ENCODE measurements at regions not wholly inside any gene's neighbourhood (a gene's known extent, or its start where the extent isn't known, plus 50 kb on each side); places are given as distances from the start of the nearest gene placed in this dataset.

DNA sequence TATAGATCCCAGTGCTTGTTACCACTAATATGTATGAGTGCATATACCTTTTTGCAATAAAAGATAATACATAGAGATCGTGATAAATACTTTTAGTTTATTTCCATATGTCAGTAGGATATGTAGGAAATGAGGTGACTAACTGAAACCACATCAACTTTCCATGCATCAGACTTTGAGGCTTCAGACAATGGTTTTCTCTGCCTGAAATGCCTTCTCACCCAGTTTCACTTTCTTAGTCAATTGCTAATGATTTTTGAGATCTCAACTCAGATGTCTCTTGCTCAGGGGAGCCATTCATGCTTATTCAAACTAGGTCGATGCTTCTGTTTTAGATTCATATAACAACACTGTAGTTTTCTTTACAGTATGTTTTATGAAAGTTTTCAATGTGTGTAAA is 626.6 kb upstream of the ADGRB3 start:
- H3K4me3 ChIP-seq (ENCODE audit: low read depth, low read length): no peak overlapping the region
- DNase-seq (ENCODE audit: low read depth): no peak
- TF ChIP-seq, protein P1, sequence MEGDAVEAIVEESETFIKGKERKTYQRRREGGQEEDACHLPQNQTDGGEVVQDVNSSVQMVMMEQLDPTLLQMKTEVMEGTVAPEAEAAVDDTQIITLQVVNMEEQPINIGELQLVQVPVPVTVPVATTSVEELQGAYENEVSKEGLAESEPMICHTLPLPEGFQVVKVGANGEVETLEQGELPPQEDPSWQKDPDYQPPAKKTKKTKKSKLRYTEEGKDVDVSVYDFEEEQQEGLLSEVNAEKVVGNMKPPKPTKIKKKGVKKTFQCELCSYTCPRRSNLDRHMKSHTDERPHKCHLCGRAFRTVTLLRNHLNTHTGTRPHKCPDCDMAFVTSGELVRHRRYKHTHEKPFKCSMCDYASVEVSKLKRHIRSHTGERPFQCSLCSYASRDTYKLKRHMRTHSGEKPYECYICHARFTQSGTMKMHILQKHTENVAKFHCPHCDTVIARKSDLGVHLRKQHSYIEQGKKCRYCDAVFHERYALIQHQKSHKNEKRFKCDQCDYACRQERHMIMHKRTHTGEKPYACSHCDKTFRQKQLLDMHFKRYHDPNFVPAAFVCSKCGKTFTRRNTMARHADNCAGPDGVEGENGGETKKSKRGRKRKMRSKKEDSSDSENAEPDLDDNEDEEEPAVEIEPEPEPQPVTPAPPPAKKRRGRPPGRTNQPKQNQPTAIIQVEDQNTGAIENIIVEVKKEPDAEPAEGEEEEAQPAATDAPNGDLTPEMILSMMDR (IDR thresholded peaks at IDR 0.05; ENCODE audit: insufficient read depth, low read depth, low read length): no peak

DNA sequence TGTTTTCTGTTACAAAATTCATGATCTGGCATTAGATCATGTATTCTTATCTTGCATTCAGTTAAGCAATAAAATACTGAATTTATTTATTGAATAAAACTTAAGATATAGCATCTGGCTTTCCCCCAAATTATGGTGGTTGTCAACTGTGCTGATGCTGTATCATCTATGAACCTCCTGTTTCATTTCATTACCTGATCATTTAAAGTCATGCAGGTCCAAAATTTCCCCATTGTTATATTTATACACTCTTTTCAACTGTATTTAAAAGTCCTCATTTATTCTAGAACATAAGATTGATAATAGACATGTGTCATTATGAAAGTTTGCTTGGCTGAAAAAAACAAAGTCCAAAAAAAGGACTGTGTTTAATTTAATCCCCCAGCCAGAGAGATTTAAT is 627.4 kb upstream of the ADGRB3 start:
- DNase-seq (ENCODE audit: low read depth): no peak
- TF ChIP-seq, protein P1 (IDR thresholded peaks at IDR 0.05; ENCODE audit: insufficient read depth, low read depth, low read length): no peak
- no peak overlapping the region for H3K4me3 ChIP-seq (ENCODE audit: low read depth, low read length)

DNA sequence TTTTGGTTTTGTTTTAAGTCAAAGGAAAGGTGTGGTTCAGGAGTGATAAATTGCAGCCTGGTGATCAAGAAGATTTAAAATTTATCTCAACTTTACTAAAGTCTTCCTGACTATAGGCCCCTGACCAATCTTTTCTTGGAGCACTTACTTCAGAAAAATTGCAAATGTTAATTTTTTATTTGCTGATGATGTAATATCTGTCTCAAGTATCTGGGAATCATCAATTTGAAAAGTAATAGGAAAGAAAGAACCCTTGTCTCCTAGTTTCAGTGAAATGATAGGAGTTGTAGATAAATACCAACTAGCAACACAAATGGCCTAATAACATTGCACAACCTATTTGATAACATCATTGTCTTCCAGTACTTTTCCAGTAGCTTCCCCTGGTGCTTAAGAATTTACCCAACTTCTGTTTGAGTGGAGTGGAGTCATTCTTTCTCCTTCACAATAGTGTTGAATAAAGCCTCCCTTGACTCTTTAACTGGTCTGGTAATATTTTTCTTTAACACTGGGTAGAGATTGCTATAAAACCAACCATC is 648.3 kb upstream of the ADGRB3 start:
- TF ChIP-seq, protein P1 (IDR thresholded peaks at IDR 0.05; ENCODE audit: insufficient read depth, low read depth, low read length): no peak
- DNase-seq (ENCODE audit: low read depth): peak; percentile 18

DNA sequence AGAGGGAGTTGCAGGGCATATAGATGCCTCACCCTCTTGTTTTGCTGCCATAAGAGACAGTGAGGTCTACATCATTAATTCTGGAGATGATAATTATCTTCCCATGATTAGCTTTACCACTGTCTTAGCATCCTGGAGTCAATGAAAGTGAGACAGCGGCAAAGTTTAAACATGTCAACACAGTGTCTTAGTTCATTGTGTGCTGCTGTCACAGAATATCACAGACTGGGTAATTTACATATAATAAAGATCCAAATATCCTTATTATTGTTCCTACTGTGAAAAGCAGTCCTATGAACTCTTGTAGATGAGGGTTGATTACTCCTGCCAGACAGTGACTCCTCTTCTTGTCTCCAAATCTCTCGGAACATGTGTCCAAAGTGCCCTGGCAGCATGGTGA is 658.6 kb upstream of the ADGRB3 start:
- H3K4me3 ChIP-seq (ENCODE audit: low read depth, low read length): no peak overlapping the region
- no peak for DNase-seq (ENCODE audit: low read depth)
- TF ChIP-seq, protein P1 (IDR thresholded peaks at IDR 0.05; ENCODE audit: insufficient read depth, low read depth, low read length): no peak

More for the DNA sequence above, 648.3 kb upstream of the ADGRB3 start:
- H3K4me3 ChIP-seq (ENCODE audit: low read depth, low read length): no peak overlapping the region

DNA sequence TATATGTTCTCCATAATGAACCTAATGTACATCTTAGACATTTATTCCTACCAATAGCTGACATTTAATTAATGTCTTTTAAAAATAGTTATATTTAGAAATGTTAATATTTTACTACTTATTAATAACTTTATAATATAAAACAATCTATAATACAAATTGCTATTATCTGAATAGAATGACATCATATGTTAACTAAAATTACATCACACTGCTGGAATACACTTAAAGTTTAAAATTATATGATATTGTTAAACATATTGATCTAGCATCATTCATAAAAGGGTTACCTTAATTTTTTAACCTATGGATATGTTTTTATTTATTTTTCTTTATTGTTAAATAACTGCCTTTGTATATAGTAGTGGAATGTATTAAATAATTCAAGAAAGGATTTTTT is 660.2 kb upstream of the ADGRB3 start:
- DNase-seq (ENCODE audit: low read depth): no peak

DNA sequence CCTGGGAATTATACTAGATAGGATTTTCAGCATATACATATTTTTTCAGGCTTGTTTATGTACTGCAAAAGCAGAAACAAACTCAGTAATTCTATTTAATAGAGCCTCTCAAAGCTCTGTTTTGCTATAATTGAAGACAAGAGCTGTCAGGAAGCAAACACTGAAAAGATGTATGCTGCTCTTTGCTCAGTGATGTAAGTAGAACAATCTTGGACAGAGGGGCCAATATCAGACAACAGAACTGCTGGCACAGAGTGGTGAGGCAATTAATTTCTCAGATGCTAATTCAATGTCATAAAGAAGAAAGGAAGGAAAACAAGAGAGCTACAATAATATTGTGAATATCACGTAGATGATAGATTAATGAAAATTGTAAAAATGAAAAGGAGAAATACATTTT is 663.3 kb upstream of the ADGRB3 start:
- TF ChIP-seq, protein P1 (IDR thresholded peaks at IDR 0.05; ENCODE audit: insufficient read depth, low read depth, low read length): no peak
- DNase-seq (ENCODE audit: low read depth): no peak
- no peak overlapping the region for H3K4me3 ChIP-seq (ENCODE audit: low read depth, low read length)

More for the DNA sequence above, 660.2 kb upstream of the ADGRB3 start:
- TF ChIP-seq, protein P1 (IDR thresholded peaks at IDR 0.05; ENCODE audit: insufficient read depth, low read depth, low read length): no peak
- no peak overlapping the region for H3K4me3 ChIP-seq (ENCODE audit: low read depth, low read length)

DNA sequence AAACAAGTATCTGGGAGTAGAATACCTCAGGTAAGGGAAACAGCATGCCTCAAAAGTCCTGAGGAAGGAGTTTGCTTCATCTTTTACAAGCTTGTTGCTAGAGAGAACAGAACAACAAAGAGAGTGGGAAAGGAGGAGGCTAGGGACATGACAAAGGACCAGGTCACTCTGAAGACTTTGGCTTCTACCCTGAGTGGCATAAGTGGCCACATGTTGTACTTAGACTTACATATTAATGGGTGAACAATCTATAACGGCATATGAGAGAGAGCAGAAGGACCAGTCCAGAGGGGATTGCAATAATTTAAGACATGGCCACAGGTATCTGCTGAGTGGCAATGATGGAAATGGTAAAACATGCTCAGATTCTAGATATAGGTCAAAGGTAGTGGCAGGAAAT is 668.3 kb upstream of the ADGRB3 start:
- no peak for DNase-seq (ENCODE audit: low read depth)
- TF ChIP-seq, protein P1 (IDR thresholded peaks at IDR 0.05; ENCODE audit: insufficient read depth, low read depth, low read length): no peak
- no peak overlapping the region for H3K4me3 ChIP-seq (ENCODE audit: low read depth, low read length)
